Gastroesophageal sphincter (tissue), 4 donors: ENCODE measurements at regions not wholly inside any gene's neighbourhood (a gene's known extent, or its start where the extent isn't known, plus 50 kb on each side); places are given as distances from the start of the nearest gene placed in this dataset.
A peak's percentile ranks its signal among the peaks of the same experiment; 100 is the strongest.
"Not testable (repeated sequence)": the region's sequence is repeated elsewhere in the genome, so short reads cannot be mapped to it uniquely, and the experiment has no call there.

Experiments
- ATAC-seq: fragments of 150-250 bp; one replicate; pipeline ENCODE4 v1.9.1; 2016; ENCODE audit warnings: mild to moderate bottlenecking, moderate library complexity
- H3K27ac ChIP-seq, 4 donors: fragments of 200-600 bp; sonication (generic) in 3 of 4; 1 replicate in 3 of 4; 2 replicates in 1 of 4; pipeline ENCODE4 v1.5.1; 2016 to 2019
- H3K27me3 ChIP-seq: fragments of 200-600 bp; sonication (generic); one replicate; pipeline ENCODE4 v1.5.1; 2019
- H3K36me3 ChIP-seq, 2 donors: fragments of 200-600 bp; sonication (generic); one replicate each; pipeline ENCODE4 v1.5.1; 2019; ENCODE audit warnings: control low read depth in 1 of 2
- H3K4me1 ChIP-seq, 3 donors: fragments of 200-600 bp; sonication (generic); 1 replicate in 2 of 3; 2 replicates in 1 of 3; pipeline ENCODE4 v1.5.1; 2016 to 2019; ENCODE audit warnings: control low read depth in 2 of 3
- H3K4me3 ChIP-seq, 2 donors: fragments of 200-600 bp; sonication (generic); one replicate each; pipeline ENCODE4 v1.5.1; 2019; ENCODE audit warnings: mild to moderate bottlenecking in 1 of 2, moderate library complexity in 1 of 2
- H3K9me3 ChIP-seq, 3 donors: fragments of 200-600 bp; sonication (generic); one replicate each; pipeline ENCODE4 v1.5.1; 2017 to 2019; ENCODE audit warnings: control low read depth in 2 of 3
- EP300 ChIP-seq: sonication (generic); formaldehyde crosslinking; IDR thresholded peaks from one replicate; pipeline ENCODE4 v1.6.1; 2017; ENCODE audit warnings: antibody characterized with exemption, mild to moderate bottlenecking
- POLR2A ChIP-seq, 2 donors: fragments of 450-650 bp; IDR thresholded peaks; one replicate each; pipeline ENCODE4 v1.6.1; 2017; ENCODE audit warnings: antibody characterized with exemption in 2 of 2, mild to moderate bottlenecking in 2 of 2, moderate library complexity in 1 of 2
- POLR2AphosphoS5 ChIP-seq: sonication (generic); formaldehyde crosslinking; IDR thresholded peaks from one replicate; pipeline ENCODE4 v1.6.1; 2017; ENCODE audit warnings: antibody characterized with exemption
- WGBS, 2 donors: methylation state at CpG; one replicate each; pipeline ENCODE4 v1.1.5; 2018; ENCODE audit warnings: low coverage in 1 of 2; 5-methylcytosine and 5-hydroxymethylcytosine counted together
- TF ChIP-seq, protein P1 (sequence below), 4 experiments: fragments of 200-600 bp in 2 of 4; fragments of 450-650 bp in 2 of 4; sonication (generic) in 1 of 4; IDR thresholded peaks; one replicate each; pipeline ENCODE4 v1.5.1; 2017 to 2019; ENCODE audit warnings: antibody characterized with exemption in 4 of 4, mild to moderate bottlenecking in 2 of 4, moderate library complexity in 2 of 4

DNA sequence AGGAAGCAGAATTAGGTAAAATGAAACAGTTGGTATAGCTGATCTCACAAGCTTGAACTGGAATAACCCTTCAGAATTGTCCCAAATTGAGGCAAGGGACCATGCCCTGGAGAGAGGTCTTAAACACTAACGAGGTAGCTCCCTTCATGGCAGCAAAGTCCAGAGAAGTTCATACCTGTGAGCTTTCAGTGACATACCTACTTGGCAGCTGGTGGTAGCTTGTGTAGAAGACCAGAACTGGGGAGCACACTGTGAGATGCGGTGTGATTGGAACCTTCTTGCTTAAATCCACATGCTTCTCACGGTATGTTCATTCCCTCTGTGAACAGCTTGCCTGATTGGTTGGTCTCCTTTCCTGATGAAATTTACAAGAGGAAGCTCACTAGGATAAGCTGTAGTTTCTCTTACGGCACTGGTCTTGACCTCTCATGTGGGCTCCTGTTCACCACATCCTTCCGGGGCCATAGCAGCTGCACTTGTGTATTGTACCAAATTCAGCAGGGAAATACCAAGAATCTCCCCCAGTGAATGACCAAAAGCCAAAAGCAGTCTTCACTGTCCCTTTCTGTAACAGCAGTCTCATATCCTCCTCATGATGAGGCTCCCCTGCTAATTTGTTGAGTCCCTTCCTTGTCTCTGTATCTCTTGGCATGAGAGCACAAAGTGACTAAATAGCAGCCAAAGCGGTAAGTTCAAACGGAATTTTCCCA is 483.7 kb upstream of the FRG2C start:
- H3K27me3 ChIP-seq, result no peaks in the 10 kb centered on the region
- H3K9me3 ChIP-seq, result no peaks in the 10 kb centered on the region
- no peaks in the 10 kb centered on the region for H3K4me1 ChIP-seq
- no peak overlapping the region for H3K4me3 ChIP-seq
- no peak for ATAC-seq
- 82 to 83% methylated on average over 5 to 6 of the region's 7 CpGs for WGBS, 2 donors
- no peak overlapping the region for H3K27ac ChIP-seq
- no peaks in the 10 kb centered on the region for H3K36me3 ChIP-seq
- TF ChIP-seq EP300 (no peak), POLR2AphosphoS5 (no peak), POLR2A (IDR thresholded peaks at IDR 0.05) (no peak)
- TF ChIP-seq, protein P1, sequence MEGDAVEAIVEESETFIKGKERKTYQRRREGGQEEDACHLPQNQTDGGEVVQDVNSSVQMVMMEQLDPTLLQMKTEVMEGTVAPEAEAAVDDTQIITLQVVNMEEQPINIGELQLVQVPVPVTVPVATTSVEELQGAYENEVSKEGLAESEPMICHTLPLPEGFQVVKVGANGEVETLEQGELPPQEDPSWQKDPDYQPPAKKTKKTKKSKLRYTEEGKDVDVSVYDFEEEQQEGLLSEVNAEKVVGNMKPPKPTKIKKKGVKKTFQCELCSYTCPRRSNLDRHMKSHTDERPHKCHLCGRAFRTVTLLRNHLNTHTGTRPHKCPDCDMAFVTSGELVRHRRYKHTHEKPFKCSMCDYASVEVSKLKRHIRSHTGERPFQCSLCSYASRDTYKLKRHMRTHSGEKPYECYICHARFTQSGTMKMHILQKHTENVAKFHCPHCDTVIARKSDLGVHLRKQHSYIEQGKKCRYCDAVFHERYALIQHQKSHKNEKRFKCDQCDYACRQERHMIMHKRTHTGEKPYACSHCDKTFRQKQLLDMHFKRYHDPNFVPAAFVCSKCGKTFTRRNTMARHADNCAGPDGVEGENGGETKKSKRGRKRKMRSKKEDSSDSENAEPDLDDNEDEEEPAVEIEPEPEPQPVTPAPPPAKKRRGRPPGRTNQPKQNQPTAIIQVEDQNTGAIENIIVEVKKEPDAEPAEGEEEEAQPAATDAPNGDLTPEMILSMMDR (IDR thresholded peaks at IDR 0.05), result no peak

DNA sequence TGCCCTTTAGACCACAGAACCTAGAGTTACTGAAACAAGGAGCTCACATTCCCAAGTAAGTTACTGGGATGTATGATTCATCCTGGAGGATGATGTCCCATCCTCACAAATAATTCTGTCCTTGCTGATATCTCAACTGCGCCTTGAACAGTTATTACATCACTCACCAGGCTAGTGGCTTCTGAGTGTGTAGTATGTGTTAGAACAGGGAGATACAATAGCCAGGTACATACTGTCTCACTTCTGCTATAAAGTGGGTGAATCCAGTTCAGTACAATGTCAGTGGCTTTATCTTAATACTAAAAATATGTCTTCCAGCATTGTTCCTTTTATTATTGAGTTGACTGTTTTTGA is 483.2 kb upstream of the FRG2C start:
- H3K27ac ChIP-seq, result no peak overlapping the region
- TF ChIP-seq, protein P1 (IDR thresholded peaks at IDR 0.05), result no peak
- TF ChIP-seq EP300 (no peak), POLR2AphosphoS5 (no peak), POLR2A (IDR thresholded peaks at IDR 0.05) (no peak)
- no peaks in the 10 kb centered on the region for H3K4me1 ChIP-seq
- H3K27me3 ChIP-seq, result no peaks in the 10 kb centered on the region
- no peaks in the 10 kb centered on the region for H3K9me3 ChIP-seq
- ATAC-seq, result no peak
- WGBS, 2 donors, result 100% methylated on average over 1 of the region's 1 CpG
- H3K36me3 ChIP-seq, result no peaks in the 10 kb centered on the region
- H3K4me3 ChIP-seq, result no peak overlapping the region

DNA sequence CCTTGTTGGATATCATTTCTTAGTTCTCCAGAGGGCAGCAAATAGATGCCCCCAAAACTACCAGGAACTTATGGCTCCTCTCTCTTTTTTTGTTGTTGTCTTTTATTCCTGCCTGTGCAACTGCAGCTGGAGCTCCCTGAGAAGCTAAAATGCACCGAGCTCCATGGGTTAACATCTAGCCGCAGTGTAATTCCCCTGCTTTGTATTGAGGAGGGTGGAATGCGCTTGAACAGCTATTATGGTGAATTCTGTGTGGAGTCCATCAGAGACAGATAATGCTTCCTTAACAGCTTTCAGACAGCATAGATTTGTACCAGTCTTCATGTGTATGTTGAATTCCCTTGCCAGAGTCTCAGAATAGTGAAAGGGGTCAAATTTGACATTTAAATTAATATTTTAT is 475.2 kb upstream of the FRG2C start:
- no peaks in the 10 kb centered on the region for H3K9me3 ChIP-seq
- H3K4me1 ChIP-seq, result no peaks in the 10 kb centered on the region
- no peak overlapping the region for H3K4me3 ChIP-seq
- H3K36me3 ChIP-seq, result no peaks in the 10 kb centered on the region
- H3K27ac ChIP-seq, result no peak overlapping the region
- WGBS, 2 donors, result 60 to 62% methylated on average over 1 to 3 of the region's 3 CpGs
- ATAC-seq, result no peak
- no peaks in the 10 kb centered on the region for H3K27me3 ChIP-seq
- TF ChIP-seq EP300 (no peak), POLR2AphosphoS5 (no peak), POLR2A (IDR thresholded peaks at IDR 0.05) (no peak)
- TF ChIP-seq, protein P1 (IDR thresholded peaks at IDR 0.05), result no peak

DNA sequence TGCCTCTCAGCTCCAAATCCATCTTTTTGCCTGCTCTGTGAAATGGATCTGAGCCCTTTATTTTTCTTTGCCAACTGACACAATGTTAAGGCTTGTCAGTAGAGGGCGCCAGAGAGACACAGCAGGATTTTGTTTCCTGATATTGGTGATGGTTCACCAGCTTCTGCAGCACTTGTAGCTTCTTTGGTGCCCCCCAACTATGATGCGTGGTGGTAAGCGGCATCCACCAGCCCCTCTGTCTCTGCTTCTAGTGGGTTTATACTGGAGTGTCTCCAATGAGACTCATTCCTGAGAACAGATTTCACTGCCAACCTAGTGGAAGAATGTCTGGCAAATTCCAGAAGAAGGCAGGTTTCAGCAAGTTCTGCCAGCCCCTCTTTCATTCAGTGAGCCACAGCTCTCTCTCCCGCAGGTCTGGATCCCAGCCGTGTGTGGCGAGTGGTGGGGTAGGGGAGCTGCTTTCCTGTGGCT is 471.9 kb upstream of the FRG2C start:
- no peaks in the 10 kb centered on the region for H3K27me3 ChIP-seq
- H3K36me3 ChIP-seq, result no peaks in the 10 kb centered on the region
- 0 to 57% methylated on average over 1 to 4 of the region's 6 CpGs for whole genome bisulfite sequencing, 2 donors
- no peaks in the 10 kb centered on the region for H3K4me1 ChIP-seq
- H3K4me3 ChIP-seq, result no peak overlapping the region
- TF ChIP-seq POLR2A (IDR thresholded peaks at IDR 0.05), result no peak
- TF ChIP-seq, protein P1 (IDR thresholded peaks at IDR 0.05), result peak in 3 of 4 experiments; percentile 12 to 62 (median 29)
- no peak overlapping the region for H3K27ac ChIP-seq
- no peak for ATAC-seq
- no peaks in the 10 kb centered on the region for H3K9me3 ChIP-seq

DNA sequence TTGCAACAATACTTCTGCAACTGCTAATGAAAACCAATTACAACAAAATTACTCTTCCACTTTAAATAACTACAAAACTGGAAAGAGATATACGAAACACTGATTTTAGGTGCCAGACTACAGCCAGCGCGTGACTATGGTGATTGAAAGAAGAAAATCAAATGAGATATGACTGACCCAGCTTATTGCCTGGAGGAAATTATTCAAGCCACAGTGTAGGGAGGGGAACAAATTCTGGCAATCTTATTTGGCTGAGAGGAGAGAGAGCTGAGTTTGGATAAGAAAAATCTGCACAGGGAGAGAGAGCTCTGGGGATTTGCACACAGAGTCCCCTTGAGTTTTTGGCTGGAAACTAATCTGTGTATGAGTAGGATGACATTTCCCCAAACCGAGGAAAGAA is 470.3 kb upstream of the FRG2C start:
- ATAC-seq, result no peak
- Histone ChIP-seq H3K27ac (no peak overlapping the region), H3K4me1 (no peaks in the 10 kb centered on the region), H3K4me3 (no peak overlapping the region), H3K27me3 (no peaks in the 10 kb centered on the region), H3K36me3 (no peaks in the 10 kb centered on the region), H3K9me3 (no peaks in the 10 kb centered on the region)
- 36 to 59% methylated on average over 4 of the region's 4 CpGs for WGBS, 2 donors
- no peak for TF ChIP-seq POLR2A (IDR thresholded peaks at IDR 0.05)
- TF ChIP-seq POLR2AphosphoS5, result no peak
- TF ChIP-seq EP300, result no peak
- TF ChIP-seq, protein P1 (IDR thresholded peaks at IDR 0.05), result no peak

DNA sequence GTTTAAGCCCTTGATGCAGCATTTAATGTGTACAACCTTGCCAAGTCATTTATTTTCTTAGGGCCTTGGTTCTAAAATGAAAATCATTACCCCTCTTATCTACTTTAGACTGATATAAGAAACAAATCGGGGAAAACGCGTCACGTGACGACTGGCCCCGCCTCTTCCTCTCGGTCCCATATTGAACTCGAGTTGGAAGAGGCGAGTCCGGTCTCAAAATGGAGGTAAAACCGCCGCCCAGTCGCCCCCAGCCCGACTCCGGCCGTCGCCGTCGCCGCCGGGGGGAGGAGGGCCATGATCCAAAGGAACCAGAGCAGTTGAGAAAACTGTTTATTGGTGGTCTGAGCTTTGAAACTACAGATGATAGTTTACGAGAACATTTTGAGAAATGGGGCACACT is 449.8 kb upstream of the FRG2C start:
- WGBS, 2 donors, result 91% methylated on average over 10 of the region's 22 CpGs; no CpG with 5 or more reads in 1 of the 2 donors
- H3K27ac ChIP-seq, H3K27me3 ChIP-seq, H3K9me3 ChIP-seq, ATAC-seq, H3K4me3 ChIP-seq, H3K36me3 ChIP-seq, H3K4me1 ChIP-seq: not testable (repeated sequence)
